Tibial nerve (tissue), 4 donors: ENCODE measurements at regions not wholly inside any gene's neighbourhood (a gene's known extent, or its start where the extent isn't known, plus 50 kb on each side); places are given as distances from the start of the nearest gene placed in this dataset.

ENCODE experiments used
- EP300 ChIP-seq, 2 donors: sonication (generic); formaldehyde crosslinking; IDR thresholded peaks; one replicate each; pipeline ENCODE4 v1.6.1; 2017; ENCODE audit warnings: antibody characterized with exemption in 2 of 2, mild to moderate bottlenecking in 1 of 2
- POLR2A ChIP-seq, 2 donors: fragments of 450-650 bp; IDR thresholded peaks; one replicate each; pipeline ENCODE4 v1.6.1; 2017; ENCODE audit warnings: antibody characterized with exemption in 2 of 2, mild to moderate bottlenecking in 2 of 2, moderate library complexity in 2 of 2
- TF ChIP-seq, protein P1 (sequence below), 5 experiments: fragments of 200-600 bp in 3 of 5; fragments of 450-650 bp in 2 of 5; sonication (generic) in 3 of 5; IDR thresholded peaks; one replicate each; pipeline ENCODE4 v1.5.1; 2016 to 2019; ENCODE audit warnings: antibody characterized with exemption in 5 of 5, mild to moderate bottlenecking in 3 of 5, moderate library complexity in 2 of 5

- TF ChIP-seq, protein P1, sequence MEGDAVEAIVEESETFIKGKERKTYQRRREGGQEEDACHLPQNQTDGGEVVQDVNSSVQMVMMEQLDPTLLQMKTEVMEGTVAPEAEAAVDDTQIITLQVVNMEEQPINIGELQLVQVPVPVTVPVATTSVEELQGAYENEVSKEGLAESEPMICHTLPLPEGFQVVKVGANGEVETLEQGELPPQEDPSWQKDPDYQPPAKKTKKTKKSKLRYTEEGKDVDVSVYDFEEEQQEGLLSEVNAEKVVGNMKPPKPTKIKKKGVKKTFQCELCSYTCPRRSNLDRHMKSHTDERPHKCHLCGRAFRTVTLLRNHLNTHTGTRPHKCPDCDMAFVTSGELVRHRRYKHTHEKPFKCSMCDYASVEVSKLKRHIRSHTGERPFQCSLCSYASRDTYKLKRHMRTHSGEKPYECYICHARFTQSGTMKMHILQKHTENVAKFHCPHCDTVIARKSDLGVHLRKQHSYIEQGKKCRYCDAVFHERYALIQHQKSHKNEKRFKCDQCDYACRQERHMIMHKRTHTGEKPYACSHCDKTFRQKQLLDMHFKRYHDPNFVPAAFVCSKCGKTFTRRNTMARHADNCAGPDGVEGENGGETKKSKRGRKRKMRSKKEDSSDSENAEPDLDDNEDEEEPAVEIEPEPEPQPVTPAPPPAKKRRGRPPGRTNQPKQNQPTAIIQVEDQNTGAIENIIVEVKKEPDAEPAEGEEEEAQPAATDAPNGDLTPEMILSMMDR (IDR thresholded peaks at IDR 0.05) = no peak
- TF ChIP-seq POLR2A (IDR thresholded peaks at IDR 0.05) (no peak), EP300 (IDR thresholded peaks at IDR 0.05) (no peak)
Measured at GRCh38 chr14:54104601-54105145, 148.0 kb upstream of the BMP4 start.
